GM18907 (cell line): ENCODE measurements at regions not wholly inside any gene's neighbourhood (a gene's known extent, or its start where the extent isn't known, plus 50 kb on each side); places are given as distances from the start of the nearest gene placed in this dataset.

Experiments used
- ATAC-seq: cut with Tn5 transposase; IDR thresholded peaks from one replicate; pipeline ENCODE4 v1.9.1; 2021; ENCODE audit warnings: mild to moderate bottlenecking, moderate library complexity; ENCODE audit not compliant: unreplicated experiment

DNA sequence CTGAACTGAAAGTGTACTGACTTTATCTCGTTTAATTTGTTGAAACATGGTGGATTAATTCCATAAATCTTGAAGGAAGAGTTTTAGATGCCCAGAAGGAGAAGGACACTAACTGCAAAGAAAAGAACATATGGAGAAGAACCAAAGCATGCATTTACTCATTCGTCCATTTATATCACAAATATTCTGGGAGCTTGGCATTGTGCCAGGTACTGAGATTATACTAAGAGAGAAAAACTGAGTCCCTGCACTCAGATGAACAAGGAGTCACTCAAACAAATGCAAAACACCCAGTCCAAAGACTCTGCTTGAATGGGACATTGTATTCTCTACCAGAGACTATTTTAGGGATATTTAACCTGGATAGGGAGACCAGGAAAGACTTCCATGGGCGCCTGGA is 588.0 kb upstream of the MGMT start:
- no peak for ATAC-seq

- ATAC-seq: no peak
Observed at GRCh38 chr10:128879441-128880140, 587.5 kb upstream of the MGMT start.

GRCh38 chr10:128880159-128880725 is 586.8 kb upstream of the MGMT start:
- no peak for ATAC-seq

DNA sequence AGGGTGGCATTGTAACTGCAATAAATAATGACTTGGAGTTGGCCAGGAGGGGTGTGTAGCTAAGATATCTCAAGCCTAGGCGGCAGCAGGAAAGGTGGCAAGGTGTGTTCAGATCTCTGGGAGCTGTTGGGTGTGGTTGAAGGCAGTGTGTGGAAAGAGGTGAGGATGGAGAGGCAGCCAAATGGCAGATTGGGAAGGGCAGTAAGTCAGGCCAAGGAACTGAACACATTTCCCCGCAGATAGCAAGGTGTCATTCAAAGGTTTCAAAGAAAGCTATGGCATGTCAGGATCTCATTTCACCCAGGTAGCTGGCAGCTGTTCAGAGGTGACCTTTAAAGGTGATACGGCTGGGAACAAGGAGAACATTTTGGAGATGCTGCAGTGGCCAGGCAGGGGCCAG is 586.0 kb upstream of the MGMT start:
- ATAC-seq: no peak

- no peak for ATAC-seq
Observed at GRCh38 chr10:128883231-128884032, 583.6 kb upstream of the MGMT start.

DNA sequence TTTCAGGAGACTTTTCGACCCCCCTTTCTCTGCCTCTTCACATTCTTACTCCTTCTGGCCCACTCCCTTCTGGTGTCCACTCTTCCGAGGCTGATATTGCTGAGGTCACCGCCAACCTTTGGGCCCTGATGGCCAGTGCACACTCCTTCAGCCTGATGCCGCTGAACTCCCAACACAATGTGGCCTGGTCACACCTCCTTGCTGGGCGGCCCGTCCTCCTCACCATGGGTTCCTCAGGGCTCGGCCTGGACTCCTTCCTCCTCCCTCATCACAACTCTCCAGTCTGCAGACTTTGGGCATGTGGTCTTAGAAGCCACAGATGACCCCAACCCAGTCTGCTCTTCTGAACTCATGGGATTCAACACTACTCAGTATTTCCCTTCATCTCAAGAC is 583.0 kb upstream of the MGMT start:
- ATAC-seq: no peak

DNA sequence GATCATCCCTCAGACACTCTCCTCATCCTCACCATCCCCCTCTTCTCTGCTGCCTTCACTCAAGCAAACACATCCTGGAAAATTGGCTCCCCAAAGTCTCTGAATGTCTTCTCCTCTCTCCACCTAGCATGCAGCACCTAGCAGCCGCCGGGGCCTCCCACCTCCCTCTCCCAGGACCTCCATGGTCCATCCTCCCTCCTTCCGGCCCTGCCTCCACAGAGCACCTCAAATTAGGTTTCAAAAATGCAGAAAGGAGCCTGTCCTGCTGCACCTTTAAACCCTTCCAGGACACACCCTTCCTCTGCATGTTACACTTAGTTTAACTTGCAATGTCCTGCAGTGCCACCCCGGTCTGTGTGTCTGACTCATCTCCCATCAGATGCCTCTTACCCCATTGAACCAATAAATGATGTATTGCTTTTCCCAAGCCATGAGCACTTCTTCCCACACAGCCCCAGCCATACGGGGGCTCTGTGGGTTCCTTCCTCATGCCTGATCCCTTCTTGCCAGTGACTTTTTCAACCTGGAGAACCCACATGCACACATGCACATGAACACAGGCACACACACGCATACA is 582.5 kb upstream of the MGMT start:
- no peak for ATAC-seq

- no peak for ATAC-seq
Observed at GRCh38 chr10:128885573-128886555, 581.2 kb upstream of the MGMT start.

DNA sequence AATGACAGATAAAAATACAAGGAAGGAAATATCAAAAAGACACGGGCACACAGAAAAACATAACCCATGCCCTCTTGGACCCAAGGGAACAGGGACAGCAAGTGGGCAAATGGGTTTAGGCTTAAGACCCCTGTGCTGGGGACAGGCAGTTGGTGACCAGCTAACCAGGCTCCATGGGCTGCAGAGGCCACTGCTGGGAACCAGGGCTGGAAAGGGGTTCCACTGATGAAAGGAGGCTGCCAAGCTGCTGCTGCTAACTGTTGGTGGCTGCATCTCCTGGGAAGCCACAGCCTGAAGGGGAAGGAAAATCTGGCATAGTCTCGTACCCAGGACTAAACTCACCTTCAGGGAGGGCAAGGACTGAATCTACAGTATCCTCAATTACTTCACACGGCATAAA is 579.2 kb upstream of the MGMT start:
- no peak for ATAC-seq

- ATAC-seq: no peak
Observed at GRCh38 chr10:128892005-128892404, 575.0 kb upstream of the MGMT start.

DNA sequence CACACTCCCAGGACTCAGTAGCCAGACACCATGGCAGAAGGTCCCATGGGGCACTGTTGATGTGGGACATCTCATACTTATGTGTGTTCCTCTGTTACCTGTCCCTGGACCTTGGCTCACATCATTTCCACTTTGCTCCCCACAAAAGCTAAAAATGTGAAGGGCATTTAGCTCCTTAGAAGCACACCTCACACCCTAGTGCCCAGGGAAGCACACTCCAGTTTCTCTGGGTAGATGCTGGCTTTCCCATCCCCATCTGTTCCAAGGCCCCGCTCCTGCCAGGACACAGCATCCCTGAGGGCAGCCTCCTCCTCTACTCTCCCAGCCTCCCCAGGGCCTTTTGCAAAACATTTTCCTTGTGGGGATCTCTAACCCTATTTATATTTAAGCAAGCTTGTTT is 572.4 kb upstream of the MGMT start:
- no peak for ATAC-seq

DNA sequence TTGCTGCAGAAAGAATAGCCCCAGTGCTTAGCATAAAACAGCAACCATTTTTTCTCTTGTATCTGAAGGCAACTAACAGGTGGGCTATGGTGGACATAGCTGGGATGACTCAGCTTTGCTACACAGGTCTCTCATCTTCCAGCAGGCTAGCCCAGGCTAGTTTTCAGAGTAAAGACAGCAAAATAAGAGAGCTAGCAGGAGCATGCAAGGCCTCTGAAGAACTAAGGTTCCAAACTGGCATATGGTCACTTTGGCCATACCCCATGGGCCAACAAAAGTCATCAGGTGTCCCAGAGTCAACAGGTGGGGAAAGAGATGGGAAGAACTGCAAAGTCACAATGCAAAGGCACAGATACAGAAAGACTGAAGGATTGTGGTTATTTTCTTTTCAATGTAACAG is 571.6 kb upstream of the MGMT start:
- ATAC-seq: no peak

DNA sequence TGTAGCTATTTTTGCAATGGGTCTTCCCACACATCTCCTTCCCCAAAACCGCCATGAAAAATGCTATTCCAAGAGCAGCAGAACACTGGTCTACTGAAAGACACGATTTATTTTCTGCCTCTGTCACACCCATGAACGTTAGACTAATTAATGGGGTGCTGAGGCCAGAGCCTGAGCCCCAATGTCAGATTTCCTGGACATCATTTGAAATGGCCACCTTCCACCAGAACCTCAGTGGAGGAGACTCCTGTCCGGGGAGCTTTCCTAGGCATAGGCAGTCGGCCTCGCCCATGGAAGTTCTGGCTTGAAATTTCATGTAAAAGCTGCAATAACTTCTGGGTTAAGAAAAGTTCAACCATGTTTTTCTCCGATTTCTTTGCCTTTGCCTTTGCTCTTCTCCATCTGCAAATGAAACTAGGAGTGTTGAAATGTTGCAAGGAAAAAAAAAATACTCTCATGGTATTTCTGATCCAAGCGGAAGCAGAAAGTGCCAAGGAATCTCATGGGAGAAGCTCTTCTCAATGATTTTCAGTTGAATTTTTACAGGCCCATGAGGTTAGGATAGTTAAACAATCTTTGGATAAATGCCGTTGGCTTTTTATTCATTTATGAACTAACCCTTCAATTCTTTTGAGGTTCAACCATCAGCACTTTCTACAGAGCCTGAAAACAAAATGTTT is 570.8 kb upstream of the MGMT start:
- ATAC-seq: no peak

DNA sequence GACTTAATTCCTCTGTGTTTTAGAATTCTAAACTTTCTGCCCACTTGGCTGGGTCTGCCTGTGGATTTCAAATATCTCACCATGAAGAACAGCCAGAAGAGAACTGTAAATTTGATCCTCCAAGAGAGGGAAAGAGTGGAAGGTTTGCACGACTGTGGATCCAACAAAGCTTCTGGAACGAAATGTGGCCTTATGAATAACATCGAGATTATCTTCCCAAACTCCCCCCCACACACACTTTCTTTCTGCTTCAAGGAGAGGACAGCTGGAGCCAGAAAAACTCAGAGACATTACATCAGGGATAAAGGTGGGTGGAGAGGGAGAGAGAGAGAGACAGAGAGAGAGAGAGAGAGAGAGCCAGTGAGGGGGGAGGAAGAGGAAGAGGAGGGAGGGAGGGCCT is 570.1 kb upstream of the MGMT start:
- no peak for ATAC-seq

DNA sequence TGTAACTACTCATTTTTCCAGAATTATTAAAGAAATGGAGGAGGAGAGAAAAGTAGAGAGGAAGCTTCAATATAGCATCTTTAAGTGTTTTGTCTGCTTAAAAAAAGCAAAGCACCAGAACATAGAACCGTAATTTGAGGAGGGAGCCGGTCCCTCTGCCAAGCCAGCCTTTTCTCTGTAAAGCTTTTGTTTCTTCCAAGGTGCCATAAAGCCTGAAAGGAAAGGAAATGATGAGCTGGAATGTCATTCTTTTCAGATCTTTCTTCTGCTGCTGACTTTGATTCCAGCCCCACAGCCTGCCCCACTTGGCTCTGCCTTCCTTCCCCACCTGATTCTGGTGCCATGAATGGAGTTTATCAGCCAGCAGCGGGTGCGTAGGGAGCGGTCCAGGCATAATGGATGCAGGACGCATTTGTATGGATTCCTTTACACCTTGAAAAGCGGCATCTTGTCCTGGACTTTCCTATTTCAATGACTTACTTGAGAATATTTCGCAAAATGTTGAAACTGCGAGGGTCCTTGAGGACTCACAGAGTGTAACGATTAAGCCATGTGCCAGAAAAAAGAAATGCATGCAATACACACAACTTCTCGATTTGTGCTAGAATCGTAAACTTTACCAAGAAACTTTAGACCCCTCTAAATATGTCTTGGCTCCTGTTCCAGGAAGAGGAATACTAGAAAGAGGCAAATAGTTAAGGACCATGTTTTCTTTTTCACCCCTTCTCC is 569.5 kb upstream of the MGMT start:
- ATAC-seq: no peak

- no peak for ATAC-seq
Observed at GRCh38 chr10:128898133-128898915, 568.7 kb upstream of the MGMT start.

- ATAC-seq: no peak
Observed at GRCh38 chr10:128898916-128899195, 568.2 kb upstream of the MGMT start.

DNA sequence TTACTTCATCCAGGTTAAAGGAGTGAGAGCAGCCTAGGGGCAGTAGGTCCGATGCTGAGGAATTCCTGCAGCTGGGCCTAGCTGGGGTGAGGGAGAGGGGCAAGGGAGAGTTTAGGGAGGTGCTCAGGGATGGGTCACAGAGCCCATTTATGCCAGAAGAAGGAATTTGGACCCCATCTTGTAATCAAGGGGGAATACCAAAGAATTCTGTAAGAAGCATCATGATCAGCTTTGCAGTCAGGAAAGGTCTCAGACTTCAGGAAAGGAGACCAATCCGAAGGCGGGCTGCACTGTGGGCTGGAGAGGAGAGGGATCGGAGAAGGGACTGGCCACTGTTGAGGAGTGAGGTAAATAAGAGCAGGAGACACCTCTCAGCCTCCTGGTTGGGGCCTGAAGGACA is 566.6 kb upstream of the MGMT start:
- no peak for ATAC-seq

- no peak for ATAC-seq
Observed at GRCh38 chr10:128901236-128901635, 565.8 kb upstream of the MGMT start.
